G401.6 (cell line): ENCODE measurements at regions not wholly inside any gene's neighbourhood (a gene's known extent, or its start where the extent isn't known, plus 50 kb on each side); places are given as distances from the start of the nearest gene placed in this dataset.

ENCODE experiments used
- FAIRE-seq: peaks from 2 replicates; lab custom pipeline; 2012; peaks lifted over from hg19 to GRCh38; lab: Jason Lieb, UNC

DNA sequence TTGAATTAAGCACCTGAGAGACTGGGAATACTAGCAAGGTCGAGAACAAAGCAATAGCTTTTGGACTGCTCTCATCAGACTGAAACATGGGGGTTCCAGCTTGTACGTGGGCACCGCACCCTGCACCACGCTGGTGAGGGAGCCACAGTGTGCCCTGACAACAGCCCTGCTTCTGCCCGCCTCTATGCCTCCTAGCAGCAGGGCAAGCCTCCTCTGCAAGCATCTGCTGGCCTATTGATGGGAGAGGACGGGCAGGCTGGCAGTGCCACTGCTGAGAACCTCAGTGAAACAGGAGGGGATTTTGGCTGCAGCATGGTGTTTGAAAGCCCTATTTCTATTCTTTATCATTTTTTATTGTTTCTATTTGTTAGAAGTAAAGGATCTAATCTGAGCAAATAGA lies 146.1 kb upstream of the OTOS start:
- no peak for FAIRE-seq

DNA sequence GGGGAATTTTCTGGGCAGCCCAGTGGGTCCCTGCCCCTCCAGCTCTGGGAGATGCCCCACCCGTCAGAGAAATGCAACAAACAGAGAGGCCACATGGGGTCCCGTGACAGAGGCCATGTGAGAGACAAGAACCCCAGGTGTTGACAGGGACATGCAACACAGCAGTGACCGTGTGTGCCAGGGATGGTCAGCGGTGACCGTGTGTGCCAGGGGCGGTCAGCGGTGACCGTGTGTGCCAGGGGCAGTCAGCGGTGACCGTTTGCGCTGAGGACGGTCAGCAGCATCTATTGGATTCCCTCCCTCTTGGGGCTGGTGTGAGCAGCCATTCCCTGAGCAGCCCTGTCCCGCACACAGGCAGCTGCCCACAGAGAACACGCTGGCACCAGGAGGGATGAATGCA lies 146.6 kb upstream of the OTOS start:
- no peak for FAIRE-seq

DNA sequence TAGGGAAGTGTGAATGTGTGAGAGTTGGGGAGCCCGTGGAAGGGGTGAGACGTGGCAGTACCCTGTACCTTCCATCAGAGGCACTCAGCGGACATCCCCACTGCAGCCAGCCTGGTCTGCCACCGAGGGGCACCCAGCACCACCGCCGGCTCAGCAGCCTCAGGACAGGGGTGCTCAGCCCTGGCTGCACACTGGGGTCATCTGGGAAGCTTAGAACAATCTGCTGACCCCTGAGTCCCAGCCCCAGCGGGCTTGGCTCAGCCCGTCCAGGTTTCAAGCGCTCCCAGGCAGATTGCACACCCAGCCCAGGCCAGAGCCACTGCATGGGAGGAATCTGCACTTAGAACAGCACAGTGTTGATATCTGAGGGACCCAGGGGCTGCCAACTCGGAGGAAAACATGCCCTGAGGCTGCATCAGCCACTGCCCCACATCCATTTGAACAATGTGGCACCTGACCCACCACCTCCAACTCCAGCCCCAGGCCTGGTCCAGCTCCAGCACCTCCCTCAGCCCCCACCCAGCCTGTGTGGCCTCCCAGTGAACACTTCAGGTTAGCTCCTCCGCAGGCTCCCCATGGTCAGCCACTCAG lies 147.1 kb upstream of the OTOS start:
- FAIRE-seq = no peak

DNA sequence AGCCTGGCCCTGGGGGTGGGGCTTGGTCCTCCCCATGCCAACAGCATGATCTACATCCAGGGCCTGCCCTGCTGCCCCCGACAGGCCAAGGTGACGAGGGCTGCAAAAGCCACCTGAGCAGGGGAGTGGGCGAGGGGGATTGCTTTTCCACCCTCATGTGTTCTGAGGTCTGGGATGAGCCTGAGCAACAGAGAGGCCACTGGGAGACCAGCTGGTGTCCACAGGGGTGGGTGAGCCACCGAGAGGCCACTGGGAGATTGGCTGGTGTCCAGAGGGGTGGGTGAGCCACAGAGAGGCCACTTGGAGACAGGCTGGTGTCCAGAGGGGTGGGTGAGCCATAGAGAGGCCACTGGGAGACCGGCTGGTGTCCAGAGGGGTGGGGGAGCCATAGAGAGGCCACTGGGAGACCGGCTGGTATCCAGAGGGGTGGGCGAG lies 147.4 kb upstream of the GPC1 start:
- FAIRE-seq = no peak

DNA sequence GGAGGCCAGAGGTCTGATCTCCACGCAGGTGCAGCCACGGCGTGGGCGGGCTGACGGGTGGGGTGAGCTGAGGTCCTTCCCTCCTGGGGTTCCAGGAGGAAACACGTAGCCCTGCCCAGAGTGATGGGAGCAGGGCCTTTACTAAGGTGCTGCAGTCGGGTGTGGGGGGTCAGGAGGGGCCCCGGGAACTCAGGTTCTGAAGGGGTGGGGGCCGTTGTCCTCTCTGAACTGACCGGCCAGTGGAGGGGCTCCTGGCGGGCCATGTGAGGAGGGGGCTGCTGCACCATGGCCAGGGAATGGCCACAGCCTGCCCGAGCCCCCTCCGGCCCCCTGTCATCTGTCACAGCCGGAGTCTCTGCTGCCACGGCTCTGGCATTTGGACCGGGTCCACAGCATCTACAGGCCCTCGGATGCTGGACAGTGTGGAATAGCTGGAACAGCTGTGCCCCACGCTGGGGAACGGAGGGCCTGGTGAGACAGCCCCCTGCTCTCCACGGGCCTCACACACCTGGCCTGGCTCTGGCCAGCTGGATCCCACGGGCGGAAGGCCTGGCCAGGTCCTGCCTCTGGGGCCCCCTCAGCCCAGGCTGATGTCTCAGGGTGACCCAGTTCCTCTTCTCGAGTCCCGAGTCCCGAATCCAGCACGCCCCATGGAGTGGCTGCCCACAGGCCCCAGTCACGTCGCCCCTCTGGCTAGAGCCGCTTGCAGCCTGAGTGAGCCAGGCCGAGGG lies 145.6 kb upstream of the GPC1 start:
- no peak for FAIRE-seq

DNA sequence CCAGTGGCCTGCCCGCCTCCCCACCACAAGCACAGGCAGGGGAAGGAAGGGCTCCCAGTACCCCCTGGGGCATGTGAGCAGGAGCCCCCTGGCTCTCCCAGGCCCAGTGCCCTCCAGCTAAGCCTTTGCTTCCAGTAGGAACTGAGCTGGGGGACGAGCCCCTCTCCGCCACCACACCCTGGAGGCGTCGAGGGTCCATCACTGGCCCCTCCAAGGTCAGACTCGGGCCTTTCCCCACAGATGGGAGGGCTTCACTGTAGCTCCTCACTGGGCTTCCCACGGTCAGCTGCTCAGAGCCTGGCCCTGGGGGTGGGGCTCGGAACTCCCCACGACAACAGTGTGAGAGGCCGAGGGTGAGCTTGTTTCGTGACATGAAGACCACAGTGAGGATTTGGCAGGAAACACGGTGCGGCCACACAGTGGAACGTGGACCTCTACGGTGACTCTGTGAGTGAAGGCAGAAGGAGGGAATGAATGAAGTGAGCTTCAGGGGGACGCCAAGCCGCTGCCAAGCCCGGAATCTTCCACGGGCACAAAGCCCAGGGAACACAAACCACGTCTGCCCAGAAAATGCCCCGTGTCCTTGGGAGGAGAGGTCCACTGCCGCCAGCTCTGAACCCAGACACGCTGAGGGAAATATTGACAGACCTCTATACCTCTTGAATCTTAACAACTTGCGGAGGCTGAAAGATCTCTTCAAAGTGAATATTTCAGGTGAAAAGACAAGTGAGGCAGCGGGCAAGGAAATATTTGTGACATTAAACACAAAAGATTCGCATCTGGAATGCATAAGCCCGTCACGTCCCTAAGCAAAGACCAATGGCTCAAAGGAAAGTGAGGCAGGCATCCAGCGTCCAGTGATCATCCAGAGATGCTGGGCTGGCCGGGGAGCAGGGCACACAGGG lies 144.8 kb upstream of the GPC1 start:
- FAIRE-seq = no peak

DNA sequence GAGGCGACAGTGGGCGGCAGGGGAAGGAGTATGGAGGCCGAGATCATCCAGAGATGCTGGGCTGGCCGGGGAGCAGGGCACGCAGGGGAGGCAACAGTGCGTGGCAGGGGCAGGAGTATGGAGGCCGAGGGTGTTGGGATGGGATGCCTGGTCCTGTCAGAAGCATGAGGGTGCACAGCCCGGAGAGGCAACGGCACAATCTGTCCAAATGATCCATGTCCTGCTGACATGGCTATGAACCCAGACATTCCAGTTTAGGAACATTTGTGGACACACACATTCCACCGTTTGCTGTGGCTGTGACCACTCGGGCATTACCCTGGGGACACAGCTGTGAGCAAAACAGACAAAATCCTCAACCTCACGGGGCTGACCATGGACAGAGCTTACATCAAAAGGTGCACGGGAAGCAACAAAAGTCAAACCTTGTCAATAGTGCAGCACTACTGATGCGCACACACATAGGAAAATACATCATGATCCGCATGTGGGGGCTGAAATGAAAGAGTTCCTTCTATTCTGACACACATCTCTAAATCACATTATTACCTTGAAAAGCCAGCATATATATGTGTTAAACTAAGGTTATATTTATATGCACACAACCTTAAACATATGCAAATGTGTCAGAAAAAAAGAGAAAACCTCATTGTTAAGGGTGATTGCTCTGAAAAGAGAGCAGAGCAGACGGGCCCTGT lies 144.0 kb upstream of the GPC1 start:
- FAIRE-seq = no peak

DNA sequence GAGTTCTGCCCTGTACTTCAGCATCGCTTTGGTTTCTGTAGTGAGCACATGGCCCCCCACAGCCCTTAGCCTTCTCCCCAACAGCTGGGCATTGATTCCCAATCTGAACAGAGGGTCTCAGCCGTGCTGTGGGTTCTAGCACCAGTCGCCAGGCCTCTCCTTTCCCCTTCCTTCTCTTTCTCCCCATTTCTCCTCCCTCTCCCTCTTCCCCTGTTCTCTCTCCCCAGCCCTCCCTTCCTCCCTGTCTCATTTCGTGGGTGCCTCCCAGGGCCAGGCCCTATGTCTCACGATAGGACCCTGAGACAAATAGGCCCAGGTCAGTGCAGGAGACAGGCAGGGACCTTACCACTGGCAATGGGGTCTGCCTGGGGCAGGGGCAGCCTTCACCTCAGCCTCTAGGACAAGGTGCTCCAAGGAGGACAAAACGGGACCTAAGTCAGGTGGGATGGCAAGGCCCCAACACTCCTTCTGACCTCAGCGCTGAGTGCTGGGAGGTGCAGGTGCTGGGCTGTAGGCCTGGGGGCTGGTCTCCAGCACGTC lies 143.4 kb upstream of the GPC1 start:
- no peak for FAIRE-seq

DNA sequence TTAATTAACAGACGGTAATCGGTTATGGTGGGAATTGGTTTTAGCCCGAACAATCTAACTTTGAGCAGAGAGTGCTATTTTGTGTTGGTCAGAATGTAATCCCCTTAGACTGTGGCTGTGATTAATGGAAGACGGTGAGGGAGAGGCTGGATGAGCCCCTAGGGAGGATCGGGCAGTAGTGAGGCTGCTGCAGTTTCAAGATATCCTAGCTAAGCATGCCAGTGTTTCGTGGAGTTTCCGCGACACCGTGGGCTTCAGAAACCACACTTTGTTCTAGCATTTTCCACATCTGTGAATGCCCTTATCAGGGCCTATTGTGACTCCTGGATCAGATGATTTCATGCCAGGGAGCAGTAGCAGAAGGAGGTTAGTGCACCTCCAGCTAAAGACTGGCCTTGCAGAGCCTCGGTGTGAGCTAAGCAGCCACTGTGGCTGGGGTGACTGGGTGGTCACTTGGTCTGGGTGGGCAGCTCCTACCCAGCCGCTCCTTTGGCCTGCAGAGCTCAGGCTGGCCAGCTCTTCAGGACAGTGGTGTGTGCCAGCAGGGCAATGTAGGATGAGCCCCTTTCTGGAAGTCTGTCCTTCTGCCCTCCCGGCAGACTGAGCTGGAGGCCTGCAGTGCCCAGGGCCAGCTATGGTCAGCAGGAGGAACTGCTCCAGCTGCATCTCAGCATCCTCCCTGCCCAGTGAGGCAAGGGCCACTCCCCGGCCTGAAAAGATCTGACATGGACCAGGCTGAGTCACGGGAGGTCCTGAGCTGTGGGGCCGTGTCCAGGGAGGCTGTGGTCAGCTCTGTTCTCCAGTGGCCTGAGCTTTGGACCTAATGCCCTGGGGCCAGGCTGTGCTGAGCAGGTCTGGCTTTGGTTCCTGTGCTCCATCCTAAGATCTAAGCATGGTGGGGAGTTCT lies 142.6 kb upstream of the GPC1 start:
- FAIRE-seq = no peak

DNA sequence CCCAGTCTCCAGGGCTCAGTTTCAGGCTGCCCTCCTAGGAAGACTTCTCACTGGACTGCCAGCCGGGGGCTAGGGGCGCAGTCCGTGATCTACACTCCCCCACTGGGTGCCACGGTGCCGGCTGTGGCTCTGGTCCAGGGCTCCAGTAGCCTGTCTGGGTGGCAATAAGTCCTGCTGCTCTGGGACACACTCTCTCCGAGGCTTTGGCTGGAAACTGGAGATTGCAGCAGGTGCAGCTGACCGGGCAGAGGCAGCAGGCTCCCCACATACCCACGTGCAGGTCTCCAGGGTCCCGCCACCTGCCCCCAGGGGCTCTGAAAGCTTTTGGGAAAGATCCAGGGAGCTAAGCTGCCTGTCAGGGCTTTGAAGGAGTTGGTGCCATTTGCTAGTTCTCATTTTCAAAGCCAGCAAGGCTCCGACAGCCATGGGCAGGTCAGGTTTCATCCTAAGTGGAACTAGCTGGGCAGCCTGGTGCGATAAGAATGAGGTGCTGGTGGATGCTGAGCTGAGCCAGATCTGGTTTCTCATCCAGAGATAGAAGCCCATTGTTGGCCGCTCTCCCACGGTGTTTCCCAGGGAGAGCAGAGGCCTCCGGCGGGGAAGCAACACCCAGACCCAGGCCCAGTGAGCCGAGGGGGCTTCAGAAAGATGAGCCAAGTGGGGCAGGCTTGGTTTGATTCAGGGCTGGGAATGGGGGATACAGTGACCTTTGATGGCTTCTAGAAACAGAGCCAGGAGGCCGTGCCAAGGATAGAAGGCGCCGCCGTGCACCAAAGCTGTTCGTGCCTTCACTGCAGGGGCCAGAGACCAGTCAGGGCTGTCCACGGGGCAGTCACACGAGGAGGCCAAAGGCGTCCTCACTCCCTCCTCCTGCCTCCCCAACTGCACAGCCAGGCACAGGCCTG lies 141.7 kb upstream of the GPC1 start:
- no peak for FAIRE-seq

DNA sequence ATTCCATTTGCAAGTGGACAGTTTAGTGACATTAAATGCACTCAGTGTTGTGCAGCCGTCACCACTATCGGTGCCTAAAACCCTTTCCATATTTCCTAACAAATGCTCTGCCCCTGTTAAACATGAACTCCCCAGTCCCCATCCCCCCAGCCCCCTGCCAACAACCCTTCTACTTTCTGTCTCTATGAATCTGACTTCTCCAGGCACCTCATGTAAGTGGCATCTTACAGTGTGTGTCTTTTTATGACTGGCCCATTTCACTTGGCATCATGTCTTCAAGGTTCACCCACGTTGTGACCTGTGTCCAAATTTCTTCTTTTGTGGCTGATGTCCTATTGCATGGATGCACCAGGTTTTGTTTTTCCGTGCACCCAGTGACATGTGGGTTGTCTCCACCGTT lies 140.9 kb upstream of the GPC1 start:
- no peak for FAIRE-seq

DNA sequence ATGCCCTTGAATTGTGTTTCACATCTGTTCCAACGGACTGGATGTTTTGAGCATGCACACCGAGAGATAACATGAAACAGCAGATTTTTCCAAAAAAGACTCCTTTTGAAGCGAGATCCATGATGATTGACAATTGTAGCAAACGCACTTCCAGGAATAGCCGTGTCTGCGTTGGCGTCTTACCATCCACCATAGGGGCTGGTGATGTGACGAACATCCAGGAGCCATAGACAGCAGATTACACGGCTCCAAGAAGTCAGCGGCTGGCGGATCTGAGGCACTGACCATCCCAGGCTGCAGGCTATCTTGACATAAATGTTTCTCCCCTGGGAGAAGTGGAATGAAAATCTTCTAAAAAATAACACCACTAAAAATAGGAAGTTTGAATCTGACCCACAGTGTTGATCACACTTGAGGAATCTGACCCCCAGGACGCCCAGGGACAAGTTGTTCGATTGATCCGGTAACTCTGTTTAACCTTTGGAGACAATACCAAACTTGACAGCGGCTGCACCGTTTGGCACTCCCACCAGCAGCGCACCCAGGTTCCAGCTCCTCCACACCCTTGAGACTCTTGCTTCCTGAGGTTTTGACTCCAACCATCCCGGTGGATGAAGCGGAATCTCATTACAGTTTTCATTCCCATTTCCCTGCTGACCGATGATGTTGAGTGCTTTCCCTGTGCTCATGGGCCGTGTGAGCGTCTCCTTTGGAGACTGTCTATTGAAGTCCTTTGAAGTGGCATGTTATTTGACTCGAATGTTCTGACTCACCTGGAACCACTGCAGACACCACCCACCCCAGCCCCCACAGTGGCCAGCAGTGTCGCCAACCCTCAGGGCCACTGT lies 140.0 kb upstream of the GPC1 start:
- FAIRE-seq = no peak

DNA sequence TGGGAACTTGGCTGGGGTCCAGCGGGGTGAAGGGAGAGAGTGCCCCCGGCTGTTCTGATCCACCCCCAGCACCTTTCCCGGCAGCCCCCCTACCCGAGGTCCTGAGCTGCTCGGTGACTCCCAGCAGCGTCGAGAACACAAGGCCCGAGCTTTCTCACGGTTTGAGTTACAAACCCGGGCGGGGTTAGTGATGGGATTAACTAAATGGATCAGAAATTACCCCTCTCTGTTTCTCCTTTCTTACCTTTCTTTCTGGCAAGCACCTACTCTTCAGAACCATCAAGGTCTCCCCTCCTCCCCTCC lies 139.4 kb upstream of the GPC1 start:
- no peak for FAIRE-seq

DNA sequence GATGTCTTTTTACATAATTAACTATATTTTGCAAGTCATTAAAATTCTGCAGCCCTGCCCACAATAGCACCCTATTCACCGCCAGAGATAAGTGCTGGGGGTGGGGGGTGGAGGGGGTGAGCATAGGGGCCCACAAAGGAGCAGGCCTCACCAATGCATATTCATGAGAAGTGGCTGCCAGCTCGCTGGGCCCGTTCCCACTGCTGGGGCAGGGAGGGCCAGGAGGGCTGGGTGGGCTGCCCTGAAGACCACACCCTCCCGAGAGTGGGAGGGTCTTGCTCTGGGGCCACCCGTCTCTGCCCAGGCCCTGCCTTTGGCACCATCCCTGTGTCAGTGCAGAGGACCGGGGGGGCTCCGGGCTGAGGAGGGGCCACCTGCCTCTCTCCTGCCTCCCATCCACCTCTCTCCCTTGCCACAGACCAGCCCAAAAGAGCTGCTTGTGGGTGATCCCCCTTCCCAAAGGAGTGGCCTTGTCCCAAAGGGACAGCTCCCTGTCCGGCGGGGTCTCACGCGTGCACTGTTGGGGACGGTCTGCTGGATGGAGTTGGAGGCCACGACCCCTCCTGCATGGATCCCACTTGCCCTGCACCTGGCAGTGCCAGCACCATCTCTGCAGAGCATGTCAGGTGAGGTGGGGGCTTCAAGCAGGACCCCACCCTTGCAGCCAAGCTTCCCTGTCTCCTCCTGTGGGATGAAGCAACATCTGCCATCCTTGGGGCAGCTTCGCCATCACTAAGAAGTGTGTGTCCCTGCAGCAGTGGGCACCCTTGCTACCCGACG lies 138.8 kb upstream of the GPC1 start:
- FAIRE-seq = no peak

DNA sequence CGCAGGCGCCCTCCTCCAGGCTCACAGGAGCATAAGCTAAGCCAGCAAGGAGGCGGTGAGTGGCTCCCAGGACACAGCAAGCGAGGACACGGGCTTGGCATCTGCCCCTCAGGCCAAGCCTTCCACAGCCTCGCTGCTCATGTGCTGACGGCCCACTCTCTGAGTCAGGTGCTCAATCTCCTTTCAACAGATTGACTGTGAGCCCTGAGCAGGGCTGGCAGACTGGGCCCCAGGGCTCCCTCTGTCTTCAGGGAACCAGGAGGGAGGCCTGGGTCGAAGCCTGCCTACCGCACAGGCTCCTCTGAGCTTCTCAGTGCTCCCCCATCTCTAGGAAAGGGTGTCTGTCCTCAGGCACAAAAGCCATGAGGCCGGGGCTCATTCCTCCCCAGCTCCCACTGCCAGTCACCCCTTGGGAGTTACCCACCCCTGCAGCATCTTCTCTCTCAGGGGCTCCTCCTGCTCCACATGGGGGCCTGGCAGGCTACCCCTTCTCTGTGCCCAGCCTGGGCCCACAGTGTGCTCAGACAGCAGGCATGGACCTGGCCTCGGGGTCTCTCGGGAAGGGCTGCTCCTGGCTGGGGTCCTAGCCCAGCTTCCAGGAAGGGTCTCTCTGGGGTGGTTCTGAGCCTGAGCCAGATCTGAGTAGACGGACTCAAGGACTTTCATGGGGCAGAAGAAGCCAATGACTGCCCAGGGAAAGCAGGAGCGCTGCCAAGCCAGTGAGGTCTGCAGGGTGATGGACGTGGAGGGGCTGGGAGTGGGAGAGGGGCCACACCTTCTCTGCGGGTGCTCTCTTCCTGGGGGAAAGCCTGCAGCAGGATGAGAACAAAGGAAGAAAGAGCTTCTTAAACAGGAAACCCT lies 138.0 kb upstream of the GPC1 start:
- no peak for FAIRE-seq

DNA sequence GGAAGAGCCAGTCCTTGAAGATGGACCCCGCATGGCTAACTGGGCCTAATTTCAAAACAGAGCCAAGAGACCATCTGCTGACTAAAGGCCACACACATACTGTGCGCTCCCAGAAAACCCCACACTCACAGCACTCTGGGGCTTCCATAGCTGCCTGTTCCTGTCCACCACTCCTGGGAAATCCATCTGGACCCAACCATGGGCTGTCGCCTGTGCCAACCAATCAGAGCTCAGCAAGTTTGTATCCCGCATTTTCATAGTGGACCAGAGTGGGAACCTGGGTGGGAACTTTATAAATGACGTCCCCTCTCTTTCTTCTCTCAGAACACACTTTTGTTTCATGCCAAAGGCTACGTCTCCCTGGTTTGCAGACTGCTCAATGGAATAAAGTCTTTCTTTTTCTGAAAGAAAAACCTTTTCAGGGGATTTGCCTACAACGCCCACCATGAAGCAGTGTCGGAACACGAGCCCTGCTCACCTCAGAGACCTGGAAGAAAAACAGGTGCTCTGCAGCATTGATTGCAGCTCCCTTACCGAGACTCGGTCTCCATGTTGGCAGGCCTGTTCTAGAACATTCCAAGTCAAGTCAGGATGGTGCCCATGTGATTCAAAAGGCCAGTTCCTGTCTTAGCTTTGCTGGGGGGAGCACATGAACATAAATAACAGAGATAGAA lies 137.2 kb upstream of the GPC1 start:
- FAIRE-seq = no peak
